ENCODE measurements at regions not wholly inside any gene's neighbourhood (a gene's known extent, or its start where the extent isn't known, plus 50 kb on each side); places are given as distances from the start of the nearest gene placed in this dataset.

GRCh38 chr15:58318517-58318916 lies 113.3 kb upstream of the LIPC start:
- TF ChIP-seq CTCF (IDR thresholded peaks at IDR 0.05) (no peak), POLR2A (IDR thresholded peaks at IDR 0.05) (no peak)
